ENCODE measurements at regions not wholly inside any gene's neighbourhood (a gene's known extent, or its start where the extent isn't known, plus 50 kb on each side); places are given as distances from the start of the nearest gene placed in this dataset.

DNA sequence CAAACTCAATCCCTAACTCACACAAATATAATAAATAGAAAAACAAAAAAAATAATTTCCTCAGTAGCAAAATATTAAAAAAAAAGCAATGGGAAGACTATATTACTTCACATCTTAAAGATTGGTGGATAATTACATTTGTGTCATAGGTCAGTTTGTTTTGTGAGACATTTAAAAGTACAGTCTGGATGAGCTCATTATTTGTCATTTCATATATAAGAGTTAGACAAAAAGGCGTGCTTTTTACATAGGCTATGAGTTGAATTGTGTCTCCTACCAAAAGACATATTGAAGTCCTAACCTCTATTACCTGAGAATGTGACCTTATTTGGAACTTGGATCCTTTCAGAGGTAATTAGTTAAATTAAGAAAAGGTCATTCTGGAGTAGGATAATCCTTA lies 710.1 kb upstream of the CBLB start:
- Mint-ChIP-seq H3K27ac (no peak overlapping the region), H3K4me1 (no peaks in the 10 kb centered on the region), H3K9me3 (no peaks in the 10 kb centered on the region), H3K36me3 (no peaks in the 10 kb centered on the region), H3K4me3 (no peak overlapping the region)
- ATAC-seq (no peak), DNase-seq (ENCODE audit: low spot score in 2 of 2) (no peak)

DNA sequence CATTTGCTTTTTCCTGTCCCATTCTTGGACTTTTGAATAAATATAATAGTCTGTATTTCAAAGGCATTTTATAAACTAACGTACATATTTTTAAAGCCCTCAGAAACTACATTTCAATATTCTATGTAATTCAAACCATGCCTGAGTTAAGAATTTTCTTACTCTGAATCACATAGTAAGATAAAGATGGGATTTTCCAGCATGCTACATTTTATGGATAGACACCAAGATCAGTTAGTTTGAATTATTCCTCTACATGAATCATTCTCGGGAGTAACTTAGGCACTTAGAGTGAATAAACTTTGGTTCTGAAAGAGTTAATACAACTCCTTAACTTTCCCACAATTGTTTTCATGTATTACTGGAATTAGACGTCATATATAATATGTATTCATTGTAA lies 713.3 kb upstream of the CBLB start:
- Mint-ChIP-seq H3K9me3 (no peaks in the 10 kb centered on the region), H3K4me1 (no peaks in the 10 kb centered on the region), H3K27ac (no peak overlapping the region), H3K36me3 (no peaks in the 10 kb centered on the region), H3K4me3 (no peak overlapping the region)
- ATAC-seq (no peak), DNase-seq (ENCODE audit: low spot score in 2 of 2) (no peak)

DNA sequence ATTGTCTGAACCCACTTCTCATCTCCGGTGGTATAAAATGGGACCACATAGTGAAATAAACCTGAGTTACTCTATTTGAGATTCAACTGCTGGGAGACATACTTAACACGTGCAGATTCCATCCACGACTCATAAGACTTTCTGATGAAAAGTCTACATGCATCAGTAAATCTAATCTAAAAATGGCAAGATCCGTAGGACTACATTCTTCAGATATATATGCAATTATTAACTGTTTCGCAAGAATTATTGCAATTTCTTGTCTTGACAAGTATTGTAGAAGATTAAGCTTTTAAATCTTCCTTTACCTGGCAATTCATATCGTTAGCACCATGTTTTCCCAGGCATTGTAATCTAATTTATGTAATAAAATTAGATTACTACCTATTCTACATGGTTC lies 718.7 kb upstream of the CBLB start:
- ATAC-seq = no peak
- Mint-ChIP-seq H3K4me3 (no peak overlapping the region), H3K9me3 (no peaks in the 10 kb centered on the region), H3K4me1 (no peaks in the 10 kb centered on the region), H3K36me3 (no peaks in the 10 kb centered on the region), H3K27ac (no peak overlapping the region)
- no peak for DNase-seq (ENCODE audit: low spot score in 2 of 2)

DNA sequence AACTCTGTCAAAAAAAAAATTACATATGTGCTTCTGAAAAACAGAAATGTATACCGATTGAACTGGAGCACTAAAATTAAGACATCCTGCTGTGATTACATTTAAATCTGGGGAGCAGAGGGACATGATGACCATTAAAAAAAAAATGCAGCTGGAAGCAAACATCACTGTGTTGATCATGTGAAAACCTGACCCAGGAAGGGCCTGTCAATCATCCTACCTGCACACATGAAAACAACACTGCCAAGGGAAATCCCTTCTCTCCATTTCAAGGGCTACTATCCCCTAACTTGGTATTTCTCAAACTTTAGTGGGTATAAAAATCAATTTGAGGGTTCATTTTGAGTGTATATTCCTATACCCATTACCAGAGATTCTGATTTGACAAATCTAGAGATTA lies 719.9 kb upstream of the CBLB start:
- H3K4me3 Mint-ChIP-seq = no peak overlapping the region

DNA sequence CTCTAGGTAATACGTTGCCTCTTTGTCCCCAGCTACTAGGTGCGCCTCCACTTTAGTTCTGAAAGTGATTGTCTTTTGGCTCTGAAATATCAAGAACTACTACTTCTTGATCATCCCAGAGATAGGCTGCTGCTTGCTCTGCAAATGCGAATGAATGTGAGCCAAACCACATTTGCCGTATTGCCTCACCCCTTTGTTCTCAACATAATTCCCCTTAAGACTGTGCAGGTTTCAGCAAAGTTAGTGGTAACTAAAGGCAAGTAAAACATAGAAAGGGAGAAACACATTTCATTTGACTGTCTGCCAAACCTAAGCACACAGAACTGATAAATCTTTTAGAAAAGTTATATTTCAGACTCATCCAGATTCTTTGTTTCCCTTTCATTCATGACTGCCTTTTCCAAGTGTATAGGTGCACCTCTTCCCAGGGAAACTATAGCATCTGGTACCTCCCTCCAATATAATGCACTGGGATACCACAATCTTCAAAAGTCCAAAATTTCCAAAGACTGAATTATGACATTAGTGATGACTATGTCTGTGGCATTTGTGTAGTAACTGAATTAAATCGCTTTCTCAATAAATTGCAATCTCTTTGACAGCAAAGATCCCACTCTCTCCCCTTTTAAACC lies 720.6 kb upstream of the CBLB start:
- peaks cover 11% of the 10 kb centered on the region for H3K4me1 Mint-ChIP-seq
- H3K4me3 Mint-ChIP-seq = no peak overlapping the region
- DNase-seq (ENCODE audit: low spot score in 2 of 2) = no peak
- H3K9me3 Mint-ChIP-seq = no peaks in the 10 kb centered on the region
- no peak for ATAC-seq
- no peaks in the 10 kb centered on the region for H3K36me3 Mint-ChIP-seq
- no peak overlapping the region for H3K27ac Mint-ChIP-seq

More for the DNA sequence above, 719.9 kb upstream of the CBLB start:
- no peaks in the 10 kb centered on the region for H3K9me3 Mint-ChIP-seq
- H3K4me1 Mint-ChIP-seq = peaks cover 6% of the 10 kb centered on the region
- H3K27ac Mint-ChIP-seq = no peak overlapping the region
- DNase-seq (ENCODE audit: low spot score in 2 of 2) (no peak), ATAC-seq (no peak)
- no peaks in the 10 kb centered on the region for H3K36me3 Mint-ChIP-seq

DNA sequence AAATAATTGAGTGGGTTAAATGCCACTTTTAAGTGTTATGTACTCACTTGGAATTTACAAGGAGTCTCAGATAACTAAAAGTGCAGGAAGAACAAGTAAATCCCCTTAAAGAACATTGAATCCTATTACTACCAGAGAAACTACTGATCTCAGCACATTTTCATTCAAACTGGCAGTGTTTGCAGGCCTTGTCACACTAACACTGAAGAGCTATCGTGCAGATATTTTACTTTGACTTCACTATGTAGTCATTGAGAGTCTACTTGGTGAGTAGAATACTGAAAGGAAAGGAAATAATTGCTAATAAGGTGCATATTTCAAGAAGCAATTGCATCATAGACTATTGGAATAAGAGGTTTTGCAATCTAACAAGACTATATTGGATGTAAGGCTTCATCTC lies 721.4 kb upstream of the CBLB start:
- H3K36me3 Mint-ChIP-seq = no peaks in the 10 kb centered on the region
- ATAC-seq = no peak
- no peak for DNase-seq (ENCODE audit: low spot score in 2 of 2)

DNA sequence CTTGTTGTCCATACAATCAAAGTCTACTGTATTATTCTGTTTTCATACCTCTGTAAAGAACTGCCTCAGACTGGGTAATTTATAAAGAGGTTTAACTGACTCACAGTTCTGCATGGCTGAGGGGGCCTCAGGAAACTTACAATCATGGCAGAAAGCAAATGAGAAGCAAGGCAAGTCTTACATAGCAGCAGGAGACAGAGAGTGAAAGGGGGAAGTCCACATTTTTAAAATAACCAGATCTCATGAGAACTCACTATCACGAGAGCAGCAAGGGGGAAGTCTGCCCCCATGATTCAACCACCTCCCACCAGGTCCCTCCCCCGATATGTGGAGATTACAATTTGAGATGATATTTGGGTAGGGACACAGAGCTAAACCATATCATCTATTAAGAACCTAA lies 724.6 kb upstream of the CBLB start:
- ATAC-seq = no peak
- Mint-ChIP-seq H3K4me1 (peaks cover 11% of the 10 kb centered on the region), H3K27ac (no peak overlapping the region), H3K4me3 (no peak overlapping the region), H3K9me3 (peaks cover 5% of the 10 kb centered on the region), H3K36me3 (no peaks in the 10 kb centered on the region)
- no peak for DNase-seq (ENCODE audit: low spot score in 2 of 2)

More for the DNA sequence above, 721.4 kb upstream of the CBLB start:
- no peak overlapping the region for H3K4me3 Mint-ChIP-seq
- no peak overlapping the region for H3K27ac Mint-ChIP-seq
- peaks cover 11% of the 10 kb centered on the region for H3K4me1 Mint-ChIP-seq
- no peaks in the 10 kb centered on the region for H3K9me3 Mint-ChIP-seq

DNA sequence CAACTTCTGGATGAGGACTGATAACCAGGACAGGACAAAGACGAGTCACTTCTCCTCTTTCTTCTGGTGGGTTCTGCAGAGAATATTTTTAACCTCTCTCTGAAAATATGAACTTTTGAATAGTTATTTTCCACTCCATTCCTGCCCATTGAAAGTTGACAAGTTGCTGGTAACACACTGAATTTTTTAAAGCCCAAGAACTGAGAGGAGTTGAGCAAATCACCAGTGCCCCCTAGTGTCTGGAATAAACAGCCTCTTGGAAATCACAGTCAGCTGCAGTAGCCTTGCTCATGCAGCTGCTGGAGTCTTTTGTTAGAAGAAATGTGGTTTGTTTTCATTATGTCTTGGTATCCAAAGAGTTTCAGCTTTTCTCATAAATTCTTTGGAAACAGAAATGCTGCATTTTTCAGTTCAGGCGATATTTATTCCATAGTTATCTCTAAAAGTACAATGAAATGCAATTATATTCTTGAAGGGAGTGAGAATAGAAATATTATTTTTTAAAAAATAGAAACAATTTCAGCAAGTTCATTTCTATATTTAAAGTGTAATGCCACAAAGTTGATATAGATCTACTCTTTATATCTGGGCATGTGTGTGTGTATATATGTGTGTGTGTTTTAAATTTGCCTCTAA lies 741.0 kb upstream of the CBLB start:
- Mint-ChIP-seq H3K9me3 (peaks cover 14% of the 10 kb centered on the region), H3K4me3 (no peak overlapping the region), H3K36me3 (no peaks in the 10 kb centered on the region), H3K27ac (no peak overlapping the region), H3K4me1 (peaks cover 22% of the 10 kb centered on the region)
- ATAC-seq = peak; percentile 79
- peak; percentile 61 to 78 for DNase-seq (ENCODE audit: low spot score in 2 of 2)

DNA sequence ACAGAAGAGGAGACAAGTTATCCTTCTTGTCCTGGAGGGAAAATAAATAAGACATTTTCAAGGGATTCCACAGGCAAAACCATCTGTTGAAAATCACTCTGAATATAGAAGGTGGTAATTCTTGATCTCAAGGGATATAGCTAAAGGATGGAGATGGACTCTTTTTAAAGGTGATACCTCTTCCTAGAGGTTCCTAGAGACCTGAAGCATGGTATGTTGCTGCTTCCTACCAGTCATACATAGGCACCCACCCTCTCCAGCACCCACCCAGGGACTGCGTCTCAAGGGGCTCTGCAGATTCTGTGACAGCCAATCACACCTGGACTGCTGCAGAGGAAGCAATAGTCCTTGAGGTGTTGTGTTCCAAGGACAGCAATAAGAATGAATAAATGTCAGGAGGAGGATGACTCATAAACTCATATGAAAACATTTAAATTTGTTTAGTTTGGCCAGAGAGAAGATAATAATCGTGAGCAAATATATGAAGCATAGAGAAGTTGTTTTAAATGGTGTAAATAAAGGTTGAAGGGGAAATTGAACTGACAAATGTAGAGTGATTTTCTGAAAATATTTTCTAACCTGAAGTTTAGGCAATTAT lies 741.6 kb upstream of the CBLB start:
- no peak for DNase-seq (ENCODE audit: low spot score in 2 of 2)

DNA sequence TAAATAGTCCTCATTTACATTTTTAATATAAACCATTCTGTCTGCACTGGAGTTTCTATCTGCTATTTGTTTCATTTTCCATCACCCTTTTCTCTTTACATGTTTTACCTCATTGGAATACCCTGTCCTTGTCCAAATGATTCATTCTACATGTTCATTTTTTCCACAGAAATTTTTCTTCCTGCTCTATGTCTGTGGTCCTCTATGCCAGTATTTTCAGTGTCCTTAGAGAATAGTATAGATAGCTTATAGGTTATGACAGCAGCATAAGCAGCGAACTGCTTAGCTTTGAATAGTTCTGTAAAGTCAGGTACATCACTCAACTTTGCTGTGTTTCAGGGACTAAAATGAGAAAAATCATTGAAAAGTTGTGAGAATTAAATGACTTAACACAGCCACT lies 742.3 kb upstream of the CBLB start:
- H3K36me3 Mint-ChIP-seq = no peaks in the 10 kb centered on the region
- no peak overlapping the region for H3K27ac Mint-ChIP-seq
- no peak overlapping the region for H3K4me3 Mint-ChIP-seq
- peaks cover 12% of the 10 kb centered on the region for H3K9me3 Mint-ChIP-seq
- peaks cover 22% of the 10 kb centered on the region for H3K4me1 Mint-ChIP-seq
- DNase-seq (ENCODE audit: low spot score in 2 of 2) (no peak), ATAC-seq (no peak)

More for the DNA sequence above, 741.6 kb upstream of the CBLB start:
- H3K4me3 Mint-ChIP-seq = no peak overlapping the region
- ATAC-seq = no peak
- peaks cover 14% of the 10 kb centered on the region for H3K9me3 Mint-ChIP-seq
- H3K4me1 Mint-ChIP-seq = peaks cover 22% of the 10 kb centered on the region
- H3K27ac Mint-ChIP-seq = no peak overlapping the region
- H3K36me3 Mint-ChIP-seq = no peaks in the 10 kb centered on the region

DNA sequence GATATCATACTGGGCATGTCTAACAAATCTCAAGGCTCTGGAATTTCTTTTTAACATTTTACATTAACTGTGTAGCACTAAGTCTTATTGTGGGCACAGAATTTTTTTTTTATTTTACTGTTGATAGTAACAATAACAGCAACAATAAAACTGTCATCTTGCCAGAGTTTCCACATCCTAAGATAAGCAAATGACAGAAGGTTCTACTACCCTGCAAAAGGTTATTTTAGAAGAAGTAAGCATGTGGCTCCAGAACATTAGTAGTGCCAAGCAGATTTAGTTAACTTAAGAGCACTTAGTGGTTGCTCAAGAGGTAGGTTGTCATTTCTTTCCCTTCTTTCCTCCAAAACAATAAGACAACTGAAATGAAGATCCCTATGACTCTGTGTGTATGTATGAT lies 743.0 kb upstream of the CBLB start:
- DNase-seq (ENCODE audit: low spot score in 2 of 2) = no peak
- H3K4me1 Mint-ChIP-seq = peaks cover 22% of the 10 kb centered on the region
- no peak for ATAC-seq
- H3K9me3 Mint-ChIP-seq = peaks cover 12% of the 10 kb centered on the region
- H3K4me3 Mint-ChIP-seq = no peak overlapping the region
- H3K27ac Mint-ChIP-seq = no peak overlapping the region
- no peaks in the 10 kb centered on the region for H3K36me3 Mint-ChIP-seq

DNA sequence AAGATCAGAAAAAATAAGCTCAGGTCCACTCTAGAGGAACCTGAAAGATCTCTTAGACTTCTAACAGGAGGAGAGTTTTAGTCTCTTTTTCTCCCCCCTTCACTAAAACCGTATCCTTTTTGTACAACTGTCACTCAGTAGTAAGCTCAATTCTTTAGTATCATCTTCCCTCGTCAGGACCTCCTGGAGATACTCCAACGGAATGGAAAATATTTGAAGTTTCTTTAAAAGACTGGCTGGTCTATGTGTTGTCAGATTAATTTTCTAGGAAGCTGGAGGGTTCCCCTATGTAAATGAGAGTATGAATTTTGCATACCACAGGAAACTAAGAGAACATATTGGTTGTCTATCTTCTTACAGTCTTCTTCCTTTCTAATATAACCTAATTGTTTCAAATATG lies 747.7 kb upstream of the CBLB start:
- ATAC-seq (no peak), DNase-seq (ENCODE audit: low spot score in 2 of 2) (no peak)
- H3K9me3 Mint-ChIP-seq = peaks cover 12% of the 10 kb centered on the region
- H3K4me3 Mint-ChIP-seq = no peak overlapping the region
- H3K4me1 Mint-ChIP-seq = no peaks in the 10 kb centered on the region
- no peaks in the 10 kb centered on the region for H3K36me3 Mint-ChIP-seq
- H3K27ac Mint-ChIP-seq = no peak overlapping the region

DNA sequence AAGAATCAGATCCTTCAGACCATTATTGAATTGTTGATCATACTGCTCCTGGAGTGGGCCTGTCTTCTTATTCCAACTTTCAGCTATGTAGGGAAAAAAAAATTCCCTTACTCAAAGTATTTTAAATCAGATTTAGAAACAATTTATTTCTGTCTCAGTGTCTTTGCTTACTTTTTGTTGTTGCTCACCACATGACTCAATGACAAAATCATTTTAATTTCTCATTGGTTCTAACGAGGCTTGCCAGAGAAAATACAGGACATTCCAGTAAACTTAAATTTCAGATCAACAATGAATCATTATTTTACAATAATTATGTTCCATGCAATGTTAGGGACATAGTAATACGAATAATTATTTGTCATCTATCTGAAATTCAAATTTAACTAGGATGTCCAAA lies 748.5 kb upstream of the CBLB start:
- ATAC-seq = no peak
- H3K4me1 Mint-ChIP-seq = no peaks in the 10 kb centered on the region
- H3K9me3 Mint-ChIP-seq = peaks cover 12% of the 10 kb centered on the region
- H3K4me3 Mint-ChIP-seq = no peak overlapping the region
- H3K27ac Mint-ChIP-seq = no peak overlapping the region
- DNase-seq (ENCODE audit: low spot score in 2 of 2) = no peak
- no peaks in the 10 kb centered on the region for H3K36me3 Mint-ChIP-seq

DNA sequence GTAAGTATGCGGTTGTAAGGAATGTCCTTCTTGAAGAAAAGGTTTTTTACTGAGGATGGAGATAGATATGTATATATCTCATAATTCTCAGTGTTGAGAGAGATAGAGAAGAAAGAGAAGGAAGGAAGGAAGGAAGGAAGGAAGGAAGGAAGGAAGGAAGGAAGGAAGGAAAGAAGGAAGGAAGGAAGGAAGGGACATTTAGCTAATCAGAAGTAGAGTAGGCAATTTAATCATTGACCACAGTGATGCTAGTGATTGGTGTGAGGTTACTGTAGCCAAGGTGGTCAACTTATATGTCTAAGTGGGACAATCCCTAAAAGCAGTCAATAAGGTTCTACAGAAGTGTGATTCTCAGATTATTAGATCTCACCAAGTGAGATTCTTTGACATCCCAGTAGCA lies 751.8 kb upstream of the CBLB start:
- no peaks in the 10 kb centered on the region for H3K4me1 Mint-ChIP-seq
- no peak overlapping the region for H3K27ac Mint-ChIP-seq
- no peaks in the 10 kb centered on the region for H3K36me3 Mint-ChIP-seq
- H3K9me3 Mint-ChIP-seq = peaks cover 3% of the 10 kb centered on the region
- no peak for DNase-seq (ENCODE audit: low spot score in 2 of 2)
- ATAC-seq = no peak
- H3K4me3 Mint-ChIP-seq = no peak overlapping the region

DNA sequence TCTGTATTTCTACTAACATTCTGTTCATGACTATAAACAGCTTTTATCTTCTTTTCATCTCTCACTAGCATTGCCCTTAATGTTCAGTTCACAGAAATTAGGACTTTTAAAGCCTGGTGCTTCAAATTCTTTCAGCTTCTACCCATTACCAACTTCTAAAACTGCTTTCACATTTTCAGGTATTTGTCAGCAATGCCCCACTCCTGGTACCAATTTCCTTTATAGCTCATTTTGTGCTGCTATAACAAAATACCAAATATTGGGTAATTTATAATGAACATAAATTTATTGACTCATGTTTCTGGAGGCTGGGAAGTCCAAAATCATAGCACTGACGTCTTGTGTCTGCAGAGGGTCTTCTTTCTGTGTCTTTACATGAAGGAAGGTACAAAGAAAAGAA lies 753.1 kb upstream of the CCDC54 start:
- Mint-ChIP-seq H3K9me3 (peaks cover 3% of the 10 kb centered on the region), H3K4me1 (no peaks in the 10 kb centered on the region), H3K27ac (no peak overlapping the region), H3K36me3 (no peaks in the 10 kb centered on the region), H3K4me3 (no peak overlapping the region)
- ATAC-seq (no peak), DNase-seq (ENCODE audit: low spot score in 2 of 2) (no peak)

DNA sequence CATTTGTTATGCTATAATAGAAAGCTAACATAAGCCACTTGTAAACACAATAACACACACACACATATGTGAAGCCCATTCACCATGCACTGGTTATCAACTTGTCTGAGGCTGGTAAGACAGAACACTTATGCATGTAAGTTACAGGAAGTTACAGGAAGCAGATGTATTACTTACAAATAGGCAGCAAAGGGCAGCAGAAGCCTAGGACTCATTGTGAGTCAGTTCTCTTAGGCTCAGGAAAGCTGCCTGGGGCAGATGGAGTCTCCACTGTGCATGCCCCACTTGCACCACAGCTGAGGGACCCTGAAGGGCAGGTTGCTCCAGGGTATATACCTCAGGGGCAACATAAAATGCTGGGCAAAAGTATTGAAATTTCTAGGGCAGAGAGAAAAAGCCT lies 748.8 kb upstream of the CCDC54 start:
- DNase-seq (ENCODE audit: low spot score in 2 of 2) (no peak), ATAC-seq (no peak)
- no peak overlapping the region for H3K27ac Mint-ChIP-seq
- no peaks in the 10 kb centered on the region for H3K36me3 Mint-ChIP-seq
- no peak overlapping the region for H3K4me3 Mint-ChIP-seq
- H3K4me1 Mint-ChIP-seq = no peaks in the 10 kb centered on the region
- H3K9me3 Mint-ChIP-seq = peaks cover 3% of the 10 kb centered on the region

All from stimulated activated effector memory CD8-positive, alpha-beta T cell treated with anti-CD3 and anti-CD28 coated beads, Interleukin-12 subunit alpha, Interleukin-12 subunit beta, amount 100 ng/mL, for 72 hours (primary cell).